NCI-H146 treated with DMSO at 0.1 percent for 48 hours (cell line): ENCODE measurements at regions not wholly inside any gene's neighbourhood (a gene's known extent, or its start where the extent isn't known, plus 50 kb on each side); places are given as distances from the start of the nearest gene placed in this dataset.
A peak's percentile ranks its signal among the peaks of the same experiment; 100 is the strongest.
"Not testable (repeated sequence)": the region's sequence is repeated elsewhere in the genome, so short reads cannot be mapped to it uniquely, and the experiment has no call there.

ENCODE experiments used
- DNase-seq: peaks from one replicate; lab custom pipeline; 2025; ENCODE audit not compliant: unreplicated experiment; lab: John Stamatoyannopoulos, UW

DNA sequence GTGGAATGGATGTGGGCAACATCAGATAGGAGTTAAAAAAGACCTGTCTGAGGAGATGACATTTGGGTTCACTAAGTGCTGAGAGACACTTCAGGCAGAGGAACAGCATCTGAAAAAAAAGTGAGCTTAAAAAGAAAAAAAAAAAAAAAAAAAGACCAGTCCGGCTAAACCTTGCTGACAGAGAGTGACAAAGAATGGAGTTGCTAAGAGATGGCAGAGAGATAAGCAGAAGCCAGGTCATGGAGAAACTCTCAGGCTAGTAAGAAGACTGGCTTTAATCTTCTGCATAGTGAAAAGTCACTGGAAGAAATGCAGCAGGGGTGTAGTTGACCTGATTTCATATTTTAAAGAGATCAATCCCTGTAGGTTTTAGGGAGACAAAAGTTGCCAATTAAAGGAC lies 711.1 kb upstream of the SEMA3D start:
- DNase-seq, result no peak

- DNase-seq, result no peak
These were observed 709.7 kb upstream of the SEMA3D start for GRCh38 chr7:85896531-85896930.

GRCh38 chr7:85895835-85896234 lies 709.0 kb upstream of the SEMA3D start:
- no peak for DNase-seq

DNA sequence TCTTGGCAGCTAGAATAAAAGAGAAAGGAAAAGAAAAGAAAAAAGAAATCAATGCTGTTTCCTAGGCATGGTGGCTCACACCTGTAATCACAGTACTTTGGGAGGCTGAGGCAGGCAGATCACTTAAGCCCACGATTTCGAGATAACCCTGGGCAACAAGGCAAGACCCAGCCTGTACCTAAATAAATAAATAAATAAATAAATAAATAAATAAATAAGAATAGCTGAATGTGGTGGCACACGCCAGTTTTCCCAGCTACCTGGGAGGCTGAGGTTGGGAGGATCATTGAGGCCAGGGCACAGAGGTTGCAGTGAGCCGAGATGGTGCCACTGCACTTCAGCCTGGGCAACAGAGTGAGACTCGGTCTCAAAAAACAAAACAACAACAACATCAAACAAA lies 705.0 kb upstream of the SEMA3D start:
- not testable (repeated sequence) for DNase-seq

DNA sequence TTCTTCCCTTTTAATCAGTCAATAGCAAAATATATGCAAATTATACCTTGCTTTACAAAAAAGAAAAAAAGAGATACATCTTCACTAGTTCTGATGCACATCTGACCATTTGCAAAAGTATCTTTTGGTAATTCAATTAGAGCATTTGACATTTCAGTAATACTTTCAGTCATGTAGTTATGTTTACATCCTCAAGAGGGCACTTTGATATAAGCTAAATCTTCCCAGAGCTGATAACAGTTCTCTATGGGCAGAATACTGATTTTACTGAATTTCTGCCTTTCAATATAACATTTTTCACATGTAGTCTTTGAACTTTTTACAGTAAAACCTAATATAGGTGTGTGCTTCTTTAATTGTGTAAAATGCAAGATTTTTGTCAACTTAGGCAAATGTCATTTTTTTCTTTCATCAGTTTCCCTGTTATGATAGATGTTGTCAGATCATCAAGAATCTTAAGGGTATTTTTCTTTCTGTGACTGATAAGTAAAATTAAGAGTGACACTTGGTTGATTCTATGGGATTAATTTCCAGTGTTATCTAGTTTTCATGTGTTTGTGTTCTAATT lies 703.5 kb upstream of the SEMA3D start:
- DNase-seq, result peak; percentile 17

DNA sequence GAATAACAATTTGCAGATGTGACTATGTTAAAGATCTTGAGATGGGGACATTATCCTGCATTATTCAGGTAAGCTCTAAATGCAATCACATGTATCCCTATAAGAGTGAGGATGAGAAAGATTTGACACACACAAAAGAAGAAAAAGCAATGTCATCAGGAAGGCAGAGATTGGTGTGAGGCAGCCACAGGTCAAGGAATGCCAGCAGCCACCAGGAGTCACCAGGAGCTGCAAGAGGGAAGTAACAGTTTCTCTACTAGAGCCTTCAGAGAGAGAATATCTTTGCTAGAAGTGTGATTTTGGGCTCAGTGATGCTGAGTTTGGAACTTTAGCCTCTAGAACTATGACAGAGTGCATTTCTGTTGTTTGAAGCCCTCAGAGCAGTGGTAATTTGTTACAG lies 700.3 kb upstream of the SEMA3D start:
- no peak for DNase-seq

- no peak for DNase-seq
These were observed 695.5 kb upstream of the SEMA3D start for GRCh38 chr7:85882335-85882734.

- no peak for DNase-seq
These were observed 688.5 kb upstream of the SEMA3D start for GRCh38 chr7:85875398-85875797.

GRCh38 chr7:85866540-85866939 lies 679.7 kb upstream of the SEMA3D start:
- no peak for DNase-seq

DNA sequence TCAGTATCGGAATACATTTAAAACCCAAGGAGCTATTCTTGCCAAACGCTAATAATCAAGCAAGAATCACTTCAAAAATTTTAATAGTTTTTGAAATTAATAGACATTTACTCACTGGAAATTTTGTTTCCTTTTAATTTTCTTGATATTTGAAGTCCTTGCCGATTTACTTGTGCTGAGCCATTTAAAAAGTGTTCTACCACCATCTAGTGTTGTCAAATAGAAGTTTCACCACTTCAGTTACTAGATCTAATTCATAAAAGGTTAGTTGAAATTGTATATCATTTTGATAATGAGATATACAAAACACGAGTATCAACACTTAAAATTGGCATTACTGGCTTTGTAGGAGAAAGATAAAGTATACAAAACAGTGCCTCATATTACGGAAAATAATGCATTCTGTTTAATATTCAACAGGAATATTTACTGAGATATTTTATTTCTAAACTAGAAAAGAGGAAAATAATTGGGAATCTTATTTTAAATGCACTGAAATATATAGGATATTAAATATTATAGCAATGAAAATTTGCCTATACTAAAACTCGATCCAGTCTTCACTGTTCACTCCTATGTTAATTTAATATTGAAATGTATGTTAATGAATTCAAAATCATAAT lies 664.8 kb upstream of the SEMA3D start:
- DNase-seq, result peak; percentile 2

DNA sequence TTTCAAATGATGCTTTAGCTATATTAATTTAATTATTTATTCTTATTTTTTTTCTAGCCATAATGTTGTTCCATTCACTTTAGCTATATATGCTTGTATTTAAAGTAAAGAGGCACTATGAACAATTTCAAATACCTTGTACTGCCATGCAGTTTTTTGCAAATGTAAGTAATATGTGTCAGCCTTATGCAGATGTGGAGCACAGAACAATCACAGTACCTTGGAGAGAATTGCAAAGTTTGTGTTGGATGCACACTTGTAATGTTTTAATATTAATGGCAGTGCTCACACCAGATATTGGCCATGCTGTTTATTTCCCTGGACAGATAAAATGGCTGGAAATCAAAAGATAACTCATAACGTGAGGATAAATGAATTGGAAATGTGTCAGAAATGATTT lies 663.5 kb upstream of the SEMA3D start:
- no peak for DNase-seq

DNA sequence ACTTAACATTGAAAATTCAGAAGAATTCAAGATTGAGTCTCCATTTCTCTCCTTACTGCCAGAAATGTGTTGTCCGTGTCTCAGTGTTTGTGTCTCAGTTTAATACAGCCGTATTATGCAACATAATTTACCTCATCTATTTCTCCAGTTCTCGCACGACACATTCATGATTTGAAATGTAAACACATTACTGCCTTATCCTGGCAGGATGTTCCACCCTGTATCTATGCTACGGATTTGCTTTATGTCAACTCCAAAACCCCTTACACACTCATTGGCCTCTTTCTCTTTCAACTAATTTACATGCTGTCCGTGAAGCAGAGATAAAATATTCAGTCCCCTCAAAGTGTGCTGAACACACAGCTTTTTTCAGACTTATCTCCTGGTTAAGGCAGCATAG lies 653.7 kb upstream of the SEMA3D start:
- no peak for DNase-seq

GRCh38 chr7:85833066-85833465 lies 646.2 kb upstream of the SEMA3D start:
- no peak for DNase-seq

DNA sequence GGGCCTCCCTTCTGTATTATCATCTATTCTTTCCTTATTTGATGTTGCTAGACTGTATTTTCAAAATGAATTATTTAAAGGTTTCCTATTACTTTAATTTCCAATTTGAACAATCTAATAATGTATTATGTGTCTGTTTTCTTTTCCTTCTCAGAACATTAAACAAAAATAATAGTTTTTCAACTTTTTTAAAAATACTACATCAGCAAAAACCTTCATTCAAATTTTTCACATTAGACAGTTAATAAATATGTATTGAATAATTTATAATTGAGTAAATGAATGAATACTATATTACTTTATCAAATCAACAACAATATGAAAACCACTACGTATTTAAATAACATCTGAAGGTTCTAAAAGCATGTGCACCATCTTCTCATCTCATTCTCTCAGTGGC lies 644.1 kb upstream of the SEMA3D start:
- DNase-seq, result no peak

GRCh38 chr7:85829817-85830432 lies 643.1 kb upstream of the SEMA3D start:
- DNase-seq, result no peak

GRCh38 chr7:85829176-85829575 lies 642.3 kb upstream of the SEMA3D start:
- no peak for DNase-seq

- no peak for DNase-seq
These were observed 641.8 kb upstream of the SEMA3D start for GRCh38 chr7:85828614-85829013.

DNA sequence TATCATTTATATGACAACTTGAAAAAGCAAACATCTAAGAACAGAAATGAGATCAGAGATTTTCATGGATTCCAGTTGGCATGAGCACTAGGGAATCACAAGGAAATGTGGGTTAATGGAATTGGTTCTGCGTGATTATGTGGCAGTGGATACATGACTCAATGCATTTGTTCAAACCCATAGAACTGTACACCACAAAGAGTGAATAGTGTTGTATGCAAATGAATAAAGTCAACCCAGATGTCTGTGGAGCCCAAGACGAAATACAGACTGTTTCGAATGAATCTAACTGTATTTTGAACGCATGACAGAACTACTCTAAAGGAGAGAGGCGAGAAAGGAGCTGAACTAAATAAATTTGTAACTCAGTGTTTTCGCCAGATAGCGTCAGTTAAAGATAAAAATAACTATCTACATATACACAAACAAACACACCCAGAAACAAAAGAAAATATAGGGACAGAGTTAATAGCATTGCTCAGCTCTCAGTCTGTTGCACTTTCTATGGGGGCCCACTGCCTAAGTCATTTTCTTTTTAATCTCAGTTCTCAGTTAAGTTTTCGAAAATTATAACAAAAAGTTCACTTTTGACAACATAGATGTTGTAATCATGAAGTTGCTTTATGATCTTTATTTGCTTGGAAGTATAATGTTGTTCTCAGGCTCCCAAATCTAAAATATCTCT lies 636.7 kb upstream of the SEMA3D start:
- DNase-seq, result no peak

GRCh38 chr7:85821926-85822325 lies 635.1 kb upstream of the SEMA3D start:
- no peak for DNase-seq

GRCh38 chr7:85820702-85821443 lies 634.0 kb upstream of the SEMA3D start:
- no peak for DNase-seq

DNA sequence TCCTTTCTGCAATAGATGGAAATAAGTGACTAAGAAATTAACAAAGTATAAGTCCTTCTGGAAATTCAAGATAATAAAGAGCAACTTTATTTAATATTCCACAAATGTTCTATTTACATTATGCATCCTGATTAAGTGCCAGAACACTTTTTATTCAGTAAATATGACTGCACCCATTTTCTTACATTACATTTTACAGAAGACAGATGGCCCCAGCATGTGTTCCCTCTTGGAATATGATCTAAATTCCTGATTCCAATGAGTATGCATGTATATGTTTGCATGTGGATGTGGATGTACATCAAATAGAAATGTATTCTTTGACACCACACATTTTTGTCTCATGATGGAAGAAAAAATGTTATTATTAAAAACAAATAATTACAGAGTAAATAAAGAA lies 628.7 kb upstream of the SEMA3D start:
- DNase-seq, result no peak

DNA sequence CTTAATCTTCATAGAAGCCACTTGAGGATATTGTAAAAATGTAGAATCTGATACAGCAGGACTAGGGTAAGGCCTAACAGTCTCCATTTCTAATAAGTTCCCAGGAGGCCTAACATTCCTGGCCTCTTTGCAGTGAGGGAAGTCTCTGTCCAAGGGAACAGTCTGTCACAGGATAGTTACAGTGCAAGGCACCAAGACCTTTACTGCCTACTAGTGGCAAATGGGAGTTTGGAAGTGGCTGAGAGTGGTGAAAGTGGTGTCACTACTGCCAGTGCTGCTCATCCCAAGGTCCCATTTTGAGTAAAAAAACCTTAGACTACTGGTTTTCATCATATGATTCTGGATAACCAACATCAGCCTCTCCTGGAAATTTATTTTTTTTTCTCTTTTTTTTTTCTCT lies 619.5 kb upstream of the SEMA3D start:
- DNase-seq, result no peak
